PC-9 (cell line): ENCODE measurements at regions not wholly inside any gene's neighbourhood (a gene's known extent, or its start where the extent isn't known, plus 50 kb on each side); places are given as distances from the start of the nearest gene placed in this dataset.

Source experiments
- BruUV-seq: library from RNA; stranded (reverse); fragments of 400-500 nt; replicated peaks from 2 replicates; lab custom pipeline; 2021; lab: Mats Ljungman, UMichigan
- CTCF ChIA-PET: fragments of 300-600 bp; sonication (Branson Sonifier 250); formaldehyde crosslinking; loops from one replicate; lab custom pipeline; 2022; ENCODE audit warnings: antibody characterized with exemption; lab: Charles Lee
- POLR2A ChIA-PET: fragments of 300-600 bp; sonication (Branson Sonifier 250); formaldehyde crosslinking; loops from one replicate; lab custom pipeline; 2022; ENCODE audit warnings: antibody characterized with exemption; ENCODE audit not compliant: unreplicated experiment; lab: Charles Lee
- DNase-seq, 2 experiments: peaks; one replicate each; pipeline versions ENCODE4 v3.0.0 to v3.0.0-alpha.2; 2015 to 2022; ENCODE audit warnings: mixed read lengths in 1 of 2
- H2AFZ ChIP-seq: fragments of 200-600 bp; sonication (generic); 2 replicates; pipeline ENCODE4 v1.8.1; 2017; ENCODE audit warnings: antibody characterized with exemption
- H3F3A ChIP-seq: fragments of 200-600 bp; sonication (generic); 2 replicates; pipeline ENCODE4 v1.8.1; 2017; ENCODE audit warnings: antibody characterized with exemption, mild to moderate bottlenecking, low read depth; ENCODE audit not compliant: insufficient read depth
- H3K27ac ChIP-seq: fragments of 200-600 bp; sonication (generic); 2 replicates; pipeline ENCODE4 v1.6.1; 2016; ENCODE audit warnings: mixed run types
- H3K27me3 ChIP-seq: fragments of 200-600 bp; sonication (generic); 2 replicates; pipeline ENCODE4 v1.6.1; 2016; ENCODE audit warnings: low read depth, mixed run types; ENCODE audit not compliant: insufficient read depth
- H3K36me3 ChIP-seq: fragments of 200-600 bp; sonication (generic); 2 replicates; pipeline ENCODE4 v1.6.1; 2016; ENCODE audit warnings: low read depth, mixed run types
- H3K4me1 ChIP-seq: fragments of 200-600 bp; sonication (generic); replicated peaks from 2 replicates; pipeline ENCODE4 v1.6.1; 2016; ENCODE audit warnings: mixed run types; ENCODE audit not compliant: insufficient read depth
- H3K4me2 ChIP-seq: fragments of 200-600 bp; sonication (generic); 2 replicates; pipeline ENCODE4 v1.6.1; 2017; ENCODE audit warnings: mixed run types
- H3K4me3 ChIP-seq: fragments of 200-600 bp; sonication (generic); 2 replicates; pipeline ENCODE4 v1.6.1; 2016; ENCODE audit warnings: mixed run types
- H3K79me2 ChIP-seq: fragments of 200-600 bp; sonication (generic); 2 replicates; pipeline ENCODE4 v1.6.1; 2017; ENCODE audit warnings: low read depth, mixed run types
- H3K9me2 ChIP-seq: fragments of 200-600 bp; sonication (generic); 2 replicates; pipeline ENCODE4 v1.8.1; 2017; ENCODE audit warnings: mild to moderate bottlenecking; ENCODE audit not compliant: insufficient read depth
- H3K9me3 ChIP-seq: fragments of 200-600 bp; sonication (generic); 2 replicates; pipeline ENCODE4 v1.8.1; 2016; ENCODE audit warnings: low read depth; ENCODE audit not compliant: insufficient read depth
- H4K20me1 ChIP-seq: fragments of 200-600 bp; sonication (generic); 2 replicates; pipeline ENCODE4 v1.8.1; 2017; ENCODE audit not compliant: insufficient read depth
- EZH2 ChIP-seq: fragments of 200-600 bp; sonication (generic); IDR thresholded peaks from 2 replicates; pipeline ENCODE4 v1.8.0; 2017; ENCODE audit warnings: antibody characterized with exemption, low read depth
- intact Hi-C: fragments of 100-400 bp; cut with micrococcal nuclease; formaldehyde crosslinking; loops from one replicate; pipeline ENCODE4 v1.10.0; 2022; ENCODE audit not compliant: unreplicated experiment
- TF ChIP-seq, protein P1 (sequence below): fragments of 200-600 bp; sonication (generic); conservative IDR thresholded peaks from 2 replicates; pipeline ENCODE4 v1.6.1; 2017; ENCODE audit warnings: mixed run types, antibody characterized with exemption, mild to moderate bottlenecking, moderate library complexity

DNA sequence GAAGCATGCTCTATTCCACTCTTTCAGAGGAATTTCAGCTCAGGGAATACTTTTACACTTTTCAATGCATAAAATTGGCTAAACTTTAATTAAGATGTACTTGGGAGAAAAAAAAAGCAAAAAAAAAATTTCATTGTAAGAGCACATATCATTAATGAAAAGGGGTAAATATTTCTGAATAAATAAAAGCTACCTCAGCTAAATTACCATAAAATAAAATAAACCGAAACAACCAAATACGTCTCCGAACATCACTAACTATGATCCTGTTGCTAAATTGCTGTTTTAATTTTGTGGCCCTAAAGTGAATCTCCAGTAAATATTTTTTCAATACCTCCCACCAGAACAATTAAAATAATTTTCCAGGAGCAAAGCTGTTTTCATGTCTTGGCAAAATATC lies 203.7 kb upstream of the KCNJ16 start:
- POLR2A ChIA-PET, result no interaction called here
- CTCF ChIA-PET, result no interaction called here
- H4K20me1 ChIP-seq, result no peaks in the 10 kb centered on the region
- no peak for DNase-seq
- peaks cover 8% of the 10 kb centered on the region for H3K9me3 ChIP-seq
- H3K36me3 ChIP-seq, result no peaks in the 10 kb centered on the region
- H2AFZ ChIP-seq, result no peak overlapping the region
- peak overlapping the region; percentile 10; the same call in 1 of the 2 replicates for H3K4me2 ChIP-seq
- peaks cover 48% of the 10 kb centered on the region for H3K4me1 ChIP-seq
- no peak for TF ChIP-seq EZH2
- TF ChIP-seq, protein P1, sequence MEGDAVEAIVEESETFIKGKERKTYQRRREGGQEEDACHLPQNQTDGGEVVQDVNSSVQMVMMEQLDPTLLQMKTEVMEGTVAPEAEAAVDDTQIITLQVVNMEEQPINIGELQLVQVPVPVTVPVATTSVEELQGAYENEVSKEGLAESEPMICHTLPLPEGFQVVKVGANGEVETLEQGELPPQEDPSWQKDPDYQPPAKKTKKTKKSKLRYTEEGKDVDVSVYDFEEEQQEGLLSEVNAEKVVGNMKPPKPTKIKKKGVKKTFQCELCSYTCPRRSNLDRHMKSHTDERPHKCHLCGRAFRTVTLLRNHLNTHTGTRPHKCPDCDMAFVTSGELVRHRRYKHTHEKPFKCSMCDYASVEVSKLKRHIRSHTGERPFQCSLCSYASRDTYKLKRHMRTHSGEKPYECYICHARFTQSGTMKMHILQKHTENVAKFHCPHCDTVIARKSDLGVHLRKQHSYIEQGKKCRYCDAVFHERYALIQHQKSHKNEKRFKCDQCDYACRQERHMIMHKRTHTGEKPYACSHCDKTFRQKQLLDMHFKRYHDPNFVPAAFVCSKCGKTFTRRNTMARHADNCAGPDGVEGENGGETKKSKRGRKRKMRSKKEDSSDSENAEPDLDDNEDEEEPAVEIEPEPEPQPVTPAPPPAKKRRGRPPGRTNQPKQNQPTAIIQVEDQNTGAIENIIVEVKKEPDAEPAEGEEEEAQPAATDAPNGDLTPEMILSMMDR, result no peak
- no peaks in the 10 kb centered on the region for H3K9me2 ChIP-seq
- intact Hi-C loops, result no loop called here
- no peak overlapping the region for H3K4me3 ChIP-seq
- peaks cover 22% of the 10 kb centered on the region for H3F3A ChIP-seq
- H3K27ac ChIP-seq, result peak overlapping the region; percentile 80
- no TSS peak for BruUV-seq
- no peaks in the 10 kb centered on the region for H3K27me3 ChIP-seq
- no peaks in the 10 kb centered on the region for H3K79me2 ChIP-seq

- no peak overlapping the region for H2AFZ ChIP-seq
- H3K27me3 ChIP-seq, result no peaks in the 10 kb centered on the region
- ChIA-PET CTCF (no interaction called here), POLR2A (no interaction called here)
- no peaks in the 10 kb centered on the region for H3K36me3 ChIP-seq
- H3K27ac ChIP-seq, result no peak overlapping the region
- DNase-seq, result no peak
- peaks cover 48% of the 10 kb centered on the region for H3K4me1 ChIP-seq
- H3K4me3 ChIP-seq, result no peak overlapping the region
- TF ChIP-seq, protein P1, result no peak
- TF ChIP-seq EZH2, result no peak
- no TSS peak for BruUV-seq
- intact Hi-C loops, result no loop called here
- no peak overlapping the region for H3K4me2 ChIP-seq
- H4K20me1 ChIP-seq, result no peaks in the 10 kb centered on the region
- H3F3A ChIP-seq, result peaks cover 22% of the 10 kb centered on the region
- no peaks in the 10 kb centered on the region for H3K79me2 ChIP-seq
- H3K9me3 ChIP-seq, result peaks cover 8% of the 10 kb centered on the region
- H3K9me2 ChIP-seq, result no peaks in the 10 kb centered on the region
Observed at GRCh38 chr17:69872675-69873262, 202.3 kb upstream of the KCNJ16 start.

- Histone ChIP-seq H3K27me3 (no peaks in the 10 kb centered on the region), H4K20me1 (no peaks in the 10 kb centered on the region), H3F3A (peaks cover 22% of the 10 kb centered on the region), H3K4me1 (peaks cover 44% of the 10 kb centered on the region), H3K27ac (peak overlapping the region; percentile 38), H3K36me3 (no peaks in the 10 kb centered on the region), H3K4me2 (peak overlapping the region; percentile 32), H3K9me3 (peaks cover 8% of the 10 kb centered on the region), H3K4me3 (no peak overlapping the region), H2AFZ (no peak overlapping the region), H3K9me2 (no peaks in the 10 kb centered on the region), H3K79me2 (no peaks in the 10 kb centered on the region)
- ChIA-PET POLR2A (no interaction called here), CTCF (no interaction called here)
- intact Hi-C loops, result no loop called here
- no peak for TF ChIP-seq EZH2
- TF ChIP-seq, protein P1, result no peak
- no TSS peak for BruUV-seq
- DNase-seq, result peak in 1 of 2 experiments; percentile 87
Observed at GRCh38 chr17:69874175-69874670, 200.8 kb upstream of the KCNJ16 start.
